PFSK-1 (cell line): ENCODE measurements at regions not wholly inside any gene's neighbourhood (a gene's known extent, or its start where the extent isn't known, plus 50 kb on each side); places are given as distances from the start of the nearest gene placed in this dataset.

ENCODE experiments used
- POLR2AphosphoS5 ChIP-seq: IDR thresholded peaks from 2 replicates; pipeline ENCODE4 v1.6.1; 2012; ENCODE audit warnings: low read depth, mild to moderate bottlenecking, control low read depth, low read length, moderate library complexity
- SIN3A ChIP-seq: IDR thresholded peaks from 2 replicates; pipeline ENCODE4 v1.6.1; 2012; ENCODE audit warnings: mild to moderate bottlenecking, low read length, moderate library complexity, borderline replicate concordance; ENCODE audit not compliant: insufficient read depth
- TF ChIP-seq, protein P1 (sequence below), 2 experiments: IDR thresholded peaks; 2 replicates each; pipeline versions ENCODE4 v1.6.1 to v1.8.0; 2011 to 2012; ENCODE audit warnings: low read depth in 2 of 2, low read length in 2 of 2, control low read depth in 1 of 2, inconsistent platforms in 1 of 2, mild to moderate bottlenecking in 1 of 2, moderate library complexity in 1 of 2; ENCODE audit not compliant: insufficient read depth in 1 of 2

DNA sequence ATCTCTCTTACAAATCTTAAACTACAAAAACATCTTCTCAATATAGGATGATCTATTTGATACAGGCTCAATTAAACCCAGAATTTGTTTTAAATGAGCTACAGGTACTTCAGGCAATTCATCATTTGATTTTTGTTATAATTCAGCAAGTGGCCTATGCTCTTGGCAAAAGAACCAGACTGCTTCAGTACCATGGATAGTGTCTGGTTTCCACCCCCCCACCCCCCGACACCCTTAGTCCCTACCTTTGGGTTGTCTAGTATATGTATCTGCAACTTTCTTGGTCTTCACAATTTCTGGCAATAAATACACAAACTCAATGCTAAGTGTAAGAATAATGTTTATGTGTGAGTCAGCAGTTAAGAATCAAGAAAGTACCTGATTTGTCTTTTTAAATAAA is 97.3 kb upstream of the API5 start:
- TF ChIP-seq POLR2AphosphoS5 (no peak), SIN3A (no peak)
- TF ChIP-seq, protein P1, sequence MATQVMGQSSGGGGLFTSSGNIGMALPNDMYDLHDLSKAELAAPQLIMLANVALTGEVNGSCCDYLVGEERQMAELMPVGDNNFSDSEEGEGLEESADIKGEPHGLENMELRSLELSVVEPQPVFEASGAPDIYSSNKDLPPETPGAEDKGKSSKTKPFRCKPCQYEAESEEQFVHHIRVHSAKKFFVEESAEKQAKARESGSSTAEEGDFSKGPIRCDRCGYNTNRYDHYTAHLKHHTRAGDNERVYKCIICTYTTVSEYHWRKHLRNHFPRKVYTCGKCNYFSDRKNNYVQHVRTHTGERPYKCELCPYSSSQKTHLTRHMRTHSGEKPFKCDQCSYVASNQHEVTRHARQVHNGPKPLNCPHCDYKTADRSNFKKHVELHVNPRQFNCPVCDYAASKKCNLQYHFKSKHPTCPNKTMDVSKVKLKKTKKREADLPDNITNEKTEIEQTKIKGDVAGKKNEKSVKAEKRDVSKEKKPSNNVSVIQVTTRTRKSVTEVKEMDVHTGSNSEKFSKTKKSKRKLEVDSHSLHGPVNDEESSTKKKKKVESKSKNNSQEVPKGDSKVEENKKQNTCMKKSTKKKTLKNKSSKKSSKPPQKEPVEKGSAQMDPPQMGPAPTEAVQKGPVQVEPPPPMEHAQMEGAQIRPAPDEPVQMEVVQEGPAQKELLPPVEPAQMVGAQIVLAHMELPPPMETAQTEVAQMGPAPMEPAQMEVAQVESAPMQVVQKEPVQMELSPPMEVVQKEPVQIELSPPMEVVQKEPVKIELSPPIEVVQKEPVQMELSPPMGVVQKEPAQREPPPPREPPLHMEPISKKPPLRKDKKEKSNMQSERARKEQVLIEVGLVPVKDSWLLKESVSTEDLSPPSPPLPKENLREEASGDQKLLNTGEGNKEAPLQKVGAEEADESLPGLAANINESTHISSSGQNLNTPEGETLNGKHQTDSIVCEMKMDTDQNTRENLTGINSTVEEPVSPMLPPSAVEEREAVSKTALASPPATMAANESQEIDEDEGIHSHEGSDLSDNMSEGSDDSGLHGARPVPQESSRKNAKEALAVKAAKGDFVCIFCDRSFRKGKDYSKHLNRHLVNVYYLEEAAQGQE (IDR thresholded peaks at IDR 0.05; ENCODE audit: insufficient read depth in 1 of 2, low read depth in 2 of 2, low read length in 2 of 2) = peak in 1 of 2 experiments; percentile 88; a peak in 2 of 4 replicates
